ENCODE measurements at regions not wholly inside any gene's neighbourhood (a gene's known extent, or its start where the extent isn't known, plus 50 kb on each side); places are given as distances from the start of the nearest gene placed in this dataset.

DNA sequence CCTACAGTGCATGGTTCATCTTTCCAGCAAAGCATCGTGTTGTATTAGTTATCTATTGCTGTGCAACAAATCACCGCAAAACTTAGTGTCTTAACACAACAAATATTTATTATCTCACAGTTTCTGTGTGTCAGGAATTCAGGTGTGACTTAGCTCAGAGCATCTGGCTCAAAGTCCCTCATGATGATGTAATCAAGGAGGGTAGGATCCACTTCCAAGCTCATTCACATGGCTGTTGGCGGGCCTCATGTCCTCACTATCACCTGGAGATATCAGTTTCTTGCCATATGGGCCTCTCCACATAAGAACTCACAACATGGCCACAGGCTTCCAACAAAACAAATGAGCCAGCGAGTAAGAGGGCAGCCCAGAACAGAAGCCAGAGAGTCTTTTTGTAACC is 135.6 kb upstream of the GJB5 start:
- TF ChIP-seq CTCF (IDR thresholded peaks at IDR 0.05) (no peak), POLR2A (IDR thresholded peaks at IDR 0.05) (no peak)

All from lower leg skin (tissue), 3 donors.